Sigmoid colon (tissue), 4 donors: ENCODE measurements at regions not wholly inside any gene's neighbourhood (a gene's known extent, or its start where the extent isn't known, plus 50 kb on each side); places are given as distances from the start of the nearest gene placed in this dataset.

Experiments used
- EP300 ChIP-seq, 4 donors: sonication (generic); formaldehyde crosslinking; IDR thresholded peaks; one replicate each; pipeline ENCODE4 v1.6.1; 2017; ENCODE audit warnings: antibody characterized with exemption in 4 of 4
- POLR2A ChIP-seq, 2 donors: fragments of 450-650 bp; IDR thresholded peaks; one replicate each; pipeline ENCODE4 v1.6.1; 2016; ENCODE audit warnings: antibody characterized with exemption in 2 of 2, mild to moderate bottlenecking in 2 of 2, moderate library complexity in 2 of 2
- TF ChIP-seq, protein P1 (sequence below), 4 experiments: fragments of 450-650 bp in 3 of 4; fragments of 200-600 bp in 1 of 4; IDR thresholded peaks; one replicate each; pipeline ENCODE4 v1.5.1; 2016 to 2019; ENCODE audit warnings: antibody characterized with exemption in 4 of 4, mild to moderate bottlenecking in 3 of 4, moderate library complexity in 2 of 4

DNA sequence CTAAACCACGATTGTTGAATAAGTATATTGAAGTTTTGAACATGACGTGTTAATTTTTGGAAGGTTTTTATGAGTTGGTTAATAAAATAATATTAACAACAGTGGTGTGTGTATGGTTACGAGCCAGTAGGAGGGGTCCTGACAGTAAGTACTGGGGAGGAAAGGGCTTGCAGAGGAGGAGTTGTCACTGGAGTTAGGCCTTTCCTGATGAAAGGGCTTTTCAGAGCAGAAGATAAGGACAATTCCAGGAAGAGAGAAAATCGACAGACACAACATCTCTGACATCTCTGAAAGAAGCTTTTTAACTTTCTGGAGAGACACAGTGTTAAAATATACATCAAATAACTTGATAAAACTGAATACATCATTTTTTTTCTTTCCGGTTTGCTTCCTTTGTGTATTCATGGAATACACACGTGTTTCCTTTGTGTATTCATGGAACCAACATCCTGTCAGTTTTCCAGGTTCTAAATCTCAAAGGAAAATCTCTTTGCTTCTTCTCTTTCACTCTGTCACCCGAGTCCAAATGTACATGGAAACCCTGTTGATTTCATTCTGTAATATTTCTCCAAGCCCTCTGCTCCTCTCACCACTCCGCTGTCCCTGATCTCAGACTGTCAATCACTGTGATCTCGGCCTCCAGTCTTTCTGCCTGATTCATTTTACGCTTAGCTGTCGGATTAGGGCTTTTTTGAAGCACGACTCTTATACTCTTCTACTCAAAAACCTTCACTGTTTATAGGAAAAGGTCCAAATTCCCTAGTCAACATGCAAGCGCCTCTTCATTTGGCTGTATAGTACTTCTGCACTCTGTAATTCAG lies 374.4 kb downstream of the DLEU7 start:
- no peak for TF ChIP-seq POLR2A (IDR thresholded peaks at IDR 0.05)
- TF ChIP-seq, protein P1, sequence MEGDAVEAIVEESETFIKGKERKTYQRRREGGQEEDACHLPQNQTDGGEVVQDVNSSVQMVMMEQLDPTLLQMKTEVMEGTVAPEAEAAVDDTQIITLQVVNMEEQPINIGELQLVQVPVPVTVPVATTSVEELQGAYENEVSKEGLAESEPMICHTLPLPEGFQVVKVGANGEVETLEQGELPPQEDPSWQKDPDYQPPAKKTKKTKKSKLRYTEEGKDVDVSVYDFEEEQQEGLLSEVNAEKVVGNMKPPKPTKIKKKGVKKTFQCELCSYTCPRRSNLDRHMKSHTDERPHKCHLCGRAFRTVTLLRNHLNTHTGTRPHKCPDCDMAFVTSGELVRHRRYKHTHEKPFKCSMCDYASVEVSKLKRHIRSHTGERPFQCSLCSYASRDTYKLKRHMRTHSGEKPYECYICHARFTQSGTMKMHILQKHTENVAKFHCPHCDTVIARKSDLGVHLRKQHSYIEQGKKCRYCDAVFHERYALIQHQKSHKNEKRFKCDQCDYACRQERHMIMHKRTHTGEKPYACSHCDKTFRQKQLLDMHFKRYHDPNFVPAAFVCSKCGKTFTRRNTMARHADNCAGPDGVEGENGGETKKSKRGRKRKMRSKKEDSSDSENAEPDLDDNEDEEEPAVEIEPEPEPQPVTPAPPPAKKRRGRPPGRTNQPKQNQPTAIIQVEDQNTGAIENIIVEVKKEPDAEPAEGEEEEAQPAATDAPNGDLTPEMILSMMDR (IDR thresholded peaks at IDR 0.05): no peak
- no peak for TF ChIP-seq EP300 (IDR thresholded peaks at IDR 0.05)
